Transverse colon (tissue), 4 donors: ENCODE measurements at regions not wholly inside any gene's neighbourhood (a gene's known extent, or its start where the extent isn't known, plus 50 kb on each side); places are given as distances from the start of the nearest gene placed in this dataset.
A peak's percentile ranks its signal among the peaks of the same experiment; 100 is the strongest.

Experiments
- CTCF ChIP-seq, 5 experiments: fragments of 200-600 bp in 3 of 5; fragments of 450-650 bp in 2 of 5; sonication (generic) in 3 of 5; IDR thresholded peaks; 1 replicate in 2 of 5; 2 replicates in 3 of 5; pipeline ENCODE4 v1.5.1; 2016 to 2017; ENCODE audit warnings: antibody characterized with exemption in 5 of 5, inconsistent platforms in 3 of 5, mild to moderate bottlenecking in 2 of 5, moderate library complexity in 1 of 5
- POLR2A ChIP-seq: fragments of 450-650 bp; IDR thresholded peaks from one replicate; pipeline ENCODE4 v1.6.1; 2016; ENCODE audit warnings: antibody characterized with exemption, mild to moderate bottlenecking, moderate library complexity
- POLR2AphosphoS5 ChIP-seq, 3 donors: sonication (generic); formaldehyde crosslinking; IDR thresholded peaks; one replicate each; pipeline ENCODE4 v1.6.1; 2016; ENCODE audit warnings: antibody characterized with exemption in 3 of 3

DNA sequence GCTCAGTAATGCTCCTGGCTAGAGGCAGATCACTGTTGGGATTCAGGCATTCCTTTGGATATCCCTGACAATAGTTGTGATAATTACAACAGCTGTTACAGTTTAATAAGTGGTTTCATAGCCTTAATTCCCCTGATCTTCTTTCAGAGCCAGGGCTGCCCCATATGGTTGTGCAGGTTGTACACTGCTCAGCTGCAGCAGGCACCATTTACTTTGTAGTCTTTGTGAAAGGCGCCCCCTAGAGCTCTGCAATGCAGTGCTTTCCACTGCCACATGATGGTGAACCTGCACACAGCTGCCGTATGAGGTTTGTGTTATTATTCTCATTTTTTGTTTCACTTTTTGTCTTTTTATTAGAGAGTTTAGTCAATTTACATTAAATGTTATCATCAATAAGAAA lies 239.1 kb downstream of the KCNS3 start:
- TF ChIP-seq CTCF (IDR thresholded peaks at IDR 0.05) (peak; percentile 18 to 54 (median 43)), POLR2A (no peak), POLR2AphosphoS5 (IDR thresholded peaks at IDR 0.05) (no peak)
